H9 (cell line): ENCODE measurements at regions not wholly inside any gene's neighbourhood (a gene's known extent, or its start where the extent isn't known, plus 50 kb on each side); places are given as distances from the start of the nearest gene placed in this dataset.

Source experiments
- DNase-seq: peaks from one replicate; pipeline ENCODE4 v3.0.0-alpha.2; 2017
- H2AFZ ChIP-seq: one replicate; pipeline ENCODE4 v1.6.1; 2013; ENCODE audit warnings: mild to moderate bottlenecking, low read length, control low read depth, moderate library complexity
- H2AK5ac ChIP-seq: 2 replicates; pipeline ENCODE4 v1.6.1; 2013; ENCODE audit warnings: low read length, control low read depth, mixed read lengths; ENCODE audit not compliant: insufficient read length
- H2BK120ac ChIP-seq: one replicate; pipeline ENCODE4 v1.6.1; 2013; ENCODE audit warnings: low read depth, mild to moderate bottlenecking, low read length, control low read depth, inconsistent platforms; ENCODE audit not compliant: poor library complexity, severe bottlenecking
- H2BK12ac ChIP-seq: 2 replicates; pipeline ENCODE4 v1.6.1; 2013; ENCODE audit warnings: low read length, control low read depth, mixed read lengths, low read depth; ENCODE audit not compliant: insufficient read length
- H2BK15ac ChIP-seq: 2 replicates; pipeline ENCODE4 v1.6.1; 2013; ENCODE audit warnings: low read depth, low read length, control low read depth
- H2BK20ac ChIP-seq: one replicate; pipeline ENCODE4 v1.6.1; 2013; ENCODE audit warnings: low read depth, mild to moderate bottlenecking, low read length, control low read depth, inconsistent platforms; ENCODE audit not compliant: poor library complexity, severe bottlenecking
- H2BK5ac ChIP-seq: 2 replicates; pipeline ENCODE4 v1.6.1; 2013; ENCODE audit warnings: low read length, control low read depth, mixed read lengths; ENCODE audit not compliant: insufficient read length
- H3K14ac ChIP-seq: 2 replicates; pipeline ENCODE4 v1.6.1; 2013; ENCODE audit warnings: low read length, control low read depth; ENCODE audit not compliant: insufficient read depth
- H3K18ac ChIP-seq: 2 replicates; pipeline ENCODE4 v1.6.1; 2013; ENCODE audit warnings: low read depth, mild to moderate bottlenecking, mixed read lengths, low read length, control low read depth; ENCODE audit not compliant: insufficient read length
- H3K23ac ChIP-seq: 2 replicates; pipeline ENCODE4 v1.6.1; 2013; ENCODE audit warnings: low read length, control low read depth, mixed read lengths, low read depth; ENCODE audit not compliant: insufficient read length
- H3K23me2 ChIP-seq: 2 replicates; pipeline ENCODE4 v1.6.1; 2013; ENCODE audit warnings: low read depth, mild to moderate bottlenecking, mixed read lengths, low read length, control low read depth; ENCODE audit not compliant: insufficient read length, poor library complexity, severe bottlenecking
- H3K27ac ChIP-seq: 2 replicates; pipeline ENCODE4 v1.5.1; 2013; ENCODE audit warnings: low read length, control low read depth, mixed read lengths, low read depth; ENCODE audit not compliant: insufficient read length
- H3K27me3 ChIP-seq: 2 replicates; pipeline ENCODE4 v1.6.1; 2013; ENCODE audit warnings: low read length, control low read depth, inconsistent platforms; ENCODE audit not compliant: insufficient read depth
- H3K4ac ChIP-seq: 2 replicates; pipeline ENCODE4 v1.6.1; 2013; ENCODE audit warnings: low read depth, mild to moderate bottlenecking, control low read depth, inconsistent platforms, low read length, moderate library complexity
- H3K4me1 ChIP-seq: 2 replicates; pipeline ENCODE4 v1.6.1; 2013; ENCODE audit warnings: low read length, control low read depth, inconsistent platforms; ENCODE audit not compliant: insufficient read depth
- H3K4me2 ChIP-seq: 2 replicates; pipeline ENCODE4 v1.6.1; 2013; ENCODE audit warnings: low read length, control low read depth, mixed read lengths; ENCODE audit not compliant: insufficient read length, insufficient read depth
- H3K56ac ChIP-seq: 2 replicates; pipeline ENCODE4 v1.6.1; 2013; ENCODE audit warnings: low read depth, mild to moderate bottlenecking, mixed read lengths, low read length, control low read depth; ENCODE audit not compliant: insufficient read length
- H3K79me1 ChIP-seq: 2 replicates; pipeline ENCODE4 v1.6.1; 2013; ENCODE audit warnings: low read depth, mild to moderate bottlenecking, moderate library complexity, low read length, control low read depth, inconsistent platforms; ENCODE audit not compliant: insufficient read depth, poor library complexity, severe bottlenecking
- H3K79me2 ChIP-seq: 2 replicates; pipeline ENCODE4 v1.6.1; 2013; ENCODE audit warnings: low read length, control low read depth, inconsistent platforms; ENCODE audit not compliant: insufficient read depth
- H3K9ac ChIP-seq: 2 replicates; pipeline ENCODE4 v1.6.1; 2013; ENCODE audit warnings: low read length, control low read depth, mixed read lengths; ENCODE audit not compliant: insufficient read length; ENCODE audit errors: extremely low read depth
- H3K9me3 ChIP-seq: one replicate; pipeline ENCODE4 v1.6.1; 2013; ENCODE audit warnings: low read depth, low read length, inconsistent platforms; ENCODE audit not compliant: control insufficient read depth
- H3T11ph ChIP-seq: one replicate; pipeline ENCODE4 v1.6.1; 2013; ENCODE audit warnings: mild to moderate bottlenecking, low read length, control low read depth, inconsistent platforms
- H4K20me1 ChIP-seq: one replicate; pipeline ENCODE4 v1.6.1; 2013; ENCODE audit not compliant: control insufficient read depth, insufficient read length, insufficient read depth
- H4K5ac ChIP-seq: 2 replicates; pipeline ENCODE4 v1.6.1; 2013; ENCODE audit warnings: low read depth, mild to moderate bottlenecking, mixed read lengths, low read length, control low read depth; ENCODE audit not compliant: insufficient read length
- H4K8ac ChIP-seq: replicated peaks from 2 replicates; pipeline ENCODE4 v1.6.1; 2013; ENCODE audit warnings: low read length, control low read depth, mixed read lengths, low read depth; ENCODE audit not compliant: insufficient read length
- H4K91ac ChIP-seq: 2 replicates; pipeline ENCODE4 v1.6.1; 2013; ENCODE audit warnings: low read depth, mild to moderate bottlenecking, moderate library complexity, mixed read lengths, low read length, control low read depth; ENCODE audit not compliant: insufficient read length
- H3K27ac Mint-ChIP-seq, 3 experiments: 2 replicates in 2 of 3; 3 replicates in 1 of 3; pipeline ENCODE4 v1.8.0; 2020 to 2021; ENCODE audit warnings: mixed read lengths in 3 of 3, mild to moderate bottlenecking in 1 of 3, moderate library complexity in 1 of 3
- H3K27me3 Mint-ChIP-seq: 2 replicates; pipeline ENCODE4 v1.8.0; 2021; ENCODE audit warnings: low read depth, mild to moderate bottlenecking, moderate library complexity, mixed read lengths
- H3K36me3 Mint-ChIP-seq, 3 experiments: 2 replicates in 2 of 3; 3 replicates in 1 of 3; pipeline ENCODE4 v1.8.0; 2020 to 2021; ENCODE audit warnings: low read depth in 3 of 3, mixed read lengths in 3 of 3; ENCODE audit not compliant: insufficient read depth in 1 of 3
- H3K4me1 Mint-ChIP-seq, 2 experiments: 2 replicates each; pipeline ENCODE4 v1.8.0; 2020; ENCODE audit warnings: mixed read lengths in 2 of 2
- H3K4me3 Mint-ChIP-seq, 2 experiments: 2 replicates in 1 of 2; 3 replicates in 1 of 2; pipeline ENCODE4 v1.8.0; 2020 to 2021; ENCODE audit warnings: mild to moderate bottlenecking in 2 of 2, mixed read lengths in 2 of 2, moderate library complexity in 1 of 2
- H3K9me3 Mint-ChIP-seq, 2 experiments: 2 replicates in 1 of 2; 3 replicates in 1 of 2; pipeline ENCODE4 v1.8.0; 2020; ENCODE audit warnings: mild to moderate bottlenecking in 2 of 2, mixed read lengths in 2 of 2, moderate library complexity in 1 of 2
- CTCF ChIP-seq: fragments of 200-600 bp; sonication (generic); conservative IDR thresholded peaks from 3 replicates; pipeline ENCODE4 v1.8.0; 2021; ENCODE audit warnings: antibody characterized with exemption, mild to moderate bottlenecking
- WGBS: extraction: QIAGEN DNeasy Blood & Tissue Kit; methylation state at CpG from one replicate; pipeline ENCODE4 v1.1.7; 2013; ENCODE audit warnings: missing lambda C conversion rate, low lambda C conversion rate, mixed read lengths; ENCODE audit not compliant: insufficient read length; ENCODE audit errors: extremely low coverage; 5-methylcytosine and 5-hydroxymethylcytosine counted together

GRCh38 chr13:91133941-91134802 is 213.3 kb upstream of the MIR17HG start:
- peak; percentile 53 for DNase-seq

More at GRCh38 chr13:91133941-91134802, 213.3 kb upstream of the MIR17HG start:
- H4K20me1 ChIP-seq, result no peaks in the 10 kb centered on the region
- no peak overlapping the region for H3K27ac ChIP-seq
- no peak overlapping the region for H3K14ac ChIP-seq
- no peak overlapping the region for H3T11ph ChIP-seq
- H2BK120ac ChIP-seq, result no peak overlapping the region
- H3K9ac ChIP-seq, result no peak overlapping the region
- H3K79me2 ChIP-seq, result no peaks in the 10 kb centered on the region
- H3K4ac ChIP-seq, result no peak overlapping the region
- Mint-ChIP-seq H3K36me3 (0 out of 7 replicates have a peak, but pooled peaks cover 0 to 3% (median 2%) of the 10 kb centered on the region in 3 experiments), H3K9me3 (peaks cover 4% of the 10 kb centered on the region in 2 experiments; a peak in 4 of 5 replicates), H3K27me3 (no peaks in the 10 kb centered on the region), H3K4me3 (no peak overlapping the region), H3K27ac (no peak overlapping the region), H3K4me1 (peaks cover 9 to 23% of the 10 kb centered on the region in 2 experiments)
- H3K18ac ChIP-seq, result no peak overlapping the region
- H2AK5ac ChIP-seq, result no peak overlapping the region
- H2BK12ac ChIP-seq, result no peak overlapping the region
- H3K27me3 ChIP-seq, result no peaks in the 10 kb centered on the region
- no peak overlapping the region for H2BK15ac ChIP-seq
- no peak overlapping the region for H2BK20ac ChIP-seq
- no peak overlapping the region for H4K8ac ChIP-seq
- H3K9me3 ChIP-seq, result no peaks in the 10 kb centered on the region
- no peaks in the 10 kb centered on the region; the same call in 1 of the 2 replicates for H3K4me1 ChIP-seq
- no peak overlapping the region for H2AFZ ChIP-seq
- H3K56ac ChIP-seq, result no peak overlapping the region
- no CpG with 5 or more reads among the region's 11 CpGs for WGBS
- TF ChIP-seq CTCF, result peak; percentile 84
- no peak overlapping the region for H3K4me2 ChIP-seq
- H2BK5ac ChIP-seq, result no peak overlapping the region
- no peak overlapping the region for H3K23ac ChIP-seq
- no peak overlapping the region for H4K91ac ChIP-seq
- no peak overlapping the region for H4K5ac ChIP-seq
- H3K79me1 ChIP-seq, result no peaks in the 10 kb centered on the region
- H3K23me2 ChIP-seq, result no peaks in the 10 kb centered on the region
